Activated naive CD4-positive, alpha-beta T cell treated with anti-CD3 and anti-CD28 coated beads, Interleukin-2, amount 50 U/mL, for 24 hours (primary cell): ENCODE measurements at regions not wholly inside any gene's neighbourhood (a gene's known extent, or its start where the extent isn't known, plus 50 kb on each side); places are given as distances from the start of the nearest gene placed in this dataset.
"Not testable (repeated sequence)": the region's sequence is repeated elsewhere in the genome, so short reads cannot be mapped to it uniquely, and the experiment has no call there.

Source experiments
- H3K27ac Mint-ChIP-seq: one replicate; pipeline ENCODE4 v1.8.0; 2021; ENCODE audit warnings: mild to moderate bottlenecking, mixed read lengths
- H3K27me3 Mint-ChIP-seq: one replicate; pipeline ENCODE4 v1.8.0; 2021; ENCODE audit warnings: mixed read lengths
- H3K36me3 Mint-ChIP-seq: one replicate; pipeline ENCODE4 v1.8.0; 2021; ENCODE audit warnings: mixed read lengths
- H3K4me1 Mint-ChIP-seq: one replicate; pipeline ENCODE4 v1.8.0; 2021; ENCODE audit warnings: mixed read lengths
- H3K4me3 Mint-ChIP-seq: one replicate; pipeline ENCODE4 v1.8.0; 2021; ENCODE audit warnings: mild to moderate bottlenecking, mixed read lengths
- H3K9me3 Mint-ChIP-seq: one replicate; pipeline ENCODE4 v1.8.0; 2021; ENCODE audit warnings: mixed read lengths

- no peaks in the 10 kb centered on the region for H3K4me1 Mint-ChIP-seq
Measured at GRCh38 chr3:26260139-26260538, 362.4 kb upstream of the LRRC3B start.

GRCh38 chr3:26264708-26265107, 357.9 kb upstream of the LRRC3B start:
- Mint-ChIP-seq H3K36me3 (no peaks in the 10 kb centered on the region), H3K27ac (no peak overlapping the region)

More at GRCh38 chr3:26260139-26260538, 362.4 kb upstream of the LRRC3B start:
- H3K27me3 Mint-ChIP-seq: no peaks in the 10 kb centered on the region
- no peak overlapping the region for H3K27ac Mint-ChIP-seq
- H3K36me3 Mint-ChIP-seq: no peaks in the 10 kb centered on the region
- H3K9me3 Mint-ChIP-seq: no peaks in the 10 kb centered on the region
- no peak overlapping the region for H3K4me3 Mint-ChIP-seq

GRCh38 chr3:26271848-26272247, 350.7 kb upstream of the LRRC3B start:
- H3K9me3 Mint-ChIP-seq: peaks cover 3% of the 10 kb centered on the region
- H3K4me3 Mint-ChIP-seq: no peak overlapping the region
- H3K27me3 Mint-ChIP-seq: no peaks in the 10 kb centered on the region
- no peaks in the 10 kb centered on the region for H3K36me3 Mint-ChIP-seq
- H3K27ac Mint-ChIP-seq: no peak overlapping the region
- H3K4me1 Mint-ChIP-seq: no peaks in the 10 kb centered on the region

More at GRCh38 chr3:26264708-26265107, 357.9 kb upstream of the LRRC3B start:
- Mint-ChIP-seq H3K9me3 (no peaks in the 10 kb centered on the region), H3K4me3 (no peak overlapping the region), H3K27me3 (no peaks in the 10 kb centered on the region), H3K4me1 (no peaks in the 10 kb centered on the region)

GRCh38 chr3:26273196-26273595, 349.4 kb upstream of the LRRC3B start:
- Mint-ChIP-seq H3K4me3 (no peak overlapping the region), H3K27ac (no peak overlapping the region), H3K36me3 (no peaks in the 10 kb centered on the region), H3K9me3 (peaks cover 3% of the 10 kb centered on the region), H3K27me3 (no peaks in the 10 kb centered on the region), H3K4me1 (no peaks in the 10 kb centered on the region)

GRCh38 chr3:26279091-26279490, 343.5 kb upstream of the LRRC3B start:
- Mint-ChIP-seq H3K36me3 (no peaks in the 10 kb centered on the region), H3K27me3 (no peaks in the 10 kb centered on the region), H3K9me3 (peaks cover 27% of the 10 kb centered on the region), H3K27ac (no peak overlapping the region), H3K4me1 (no peaks in the 10 kb centered on the region), H3K4me3 (no peak overlapping the region)

GRCh38 chr3:26280517-26280916, 342.1 kb upstream of the LRRC3B start:
- Mint-ChIP-seq H3K36me3 (peaks cover 3% of the 10 kb centered on the region), H3K27me3 (no peaks in the 10 kb centered on the region), H3K9me3 (peaks cover 33% of the 10 kb centered on the region), H3K27ac (no peak overlapping the region), H3K4me3 (no peak overlapping the region), H3K4me1 (no peaks in the 10 kb centered on the region)

- no peaks in the 10 kb centered on the region for H3K27me3 Mint-ChIP-seq
- peaks cover 33% of the 10 kb centered on the region for H3K9me3 Mint-ChIP-seq
- no peak overlapping the region for H3K27ac Mint-ChIP-seq
- no peaks in the 10 kb centered on the region for H3K4me1 Mint-ChIP-seq
- peaks cover 3% of the 10 kb centered on the region for H3K36me3 Mint-ChIP-seq
- no peak overlapping the region for H3K4me3 Mint-ChIP-seq
Measured at GRCh38 chr3:26281284-26281985, 341.1 kb upstream of the LRRC3B start.

- H3K27ac Mint-ChIP-seq, H3K4me1 Mint-ChIP-seq, H3K27me3 Mint-ChIP-seq, H3K36me3 Mint-ChIP-seq, H3K4me3 Mint-ChIP-seq: not testable (repeated sequence)
- peaks cover 29% of the 10 kb centered on the region for H3K9me3 Mint-ChIP-seq
Measured at GRCh38 chr3:26284503-26284902, 338.1 kb upstream of the LRRC3B start.

- H3K4me1 Mint-ChIP-seq: no peaks in the 10 kb centered on the region
- H3K27me3 Mint-ChIP-seq: no peaks in the 10 kb centered on the region
- no peaks in the 10 kb centered on the region for H3K36me3 Mint-ChIP-seq
- no peak overlapping the region for H3K4me3 Mint-ChIP-seq
- H3K9me3 Mint-ChIP-seq: no peaks in the 10 kb centered on the region
- no peak overlapping the region for H3K27ac Mint-ChIP-seq
Measured at GRCh38 chr3:26291840-26292239, 330.7 kb upstream of the LRRC3B start.

GRCh38 chr3:26292780-26293179, 329.8 kb upstream of the LRRC3B start:
- Mint-ChIP-seq H3K4me1 (no peaks in the 10 kb centered on the region), H3K27me3 (no peaks in the 10 kb centered on the region), H3K4me3 (no peak overlapping the region), H3K27ac (no peak overlapping the region), H3K36me3 (no peaks in the 10 kb centered on the region), H3K9me3 (peaks cover 5% of the 10 kb centered on the region)

- no peaks in the 10 kb centered on the region for H3K27me3 Mint-ChIP-seq
- H3K36me3 Mint-ChIP-seq: no peaks in the 10 kb centered on the region
- no peak overlapping the region for H3K27ac Mint-ChIP-seq
- H3K4me1 Mint-ChIP-seq: no peaks in the 10 kb centered on the region
- H3K9me3 Mint-ChIP-seq: peaks cover 10% of the 10 kb centered on the region
- H3K4me3 Mint-ChIP-seq: no peak overlapping the region
Measured at GRCh38 chr3:26293329-26293844, 329.2 kb upstream of the LRRC3B start.

GRCh38 chr3:26307192-26307591, 315.4 kb upstream of the LRRC3B start:
- no peaks in the 10 kb centered on the region for H3K36me3 Mint-ChIP-seq
- peaks cover 25% of the 10 kb centered on the region for H3K9me3 Mint-ChIP-seq
- H3K27me3 Mint-ChIP-seq: no peaks in the 10 kb centered on the region
- no peak overlapping the region for H3K4me3 Mint-ChIP-seq
- no peaks in the 10 kb centered on the region for H3K4me1 Mint-ChIP-seq
- no peak overlapping the region for H3K27ac Mint-ChIP-seq

- Mint-ChIP-seq H3K36me3 (no peaks in the 10 kb centered on the region), H3K4me1 (no peaks in the 10 kb centered on the region), H3K27me3 (no peaks in the 10 kb centered on the region), H3K27ac (no peak overlapping the region), H3K9me3 (peaks cover 29% of the 10 kb centered on the region), H3K4me3 (no peak overlapping the region)
Measured at GRCh38 chr3:26307787-26308186, 314.8 kb upstream of the LRRC3B start.

- Mint-ChIP-seq H3K9me3 (peaks cover 22% of the 10 kb centered on the region), H3K36me3 (no peaks in the 10 kb centered on the region), H3K4me3 (no peak overlapping the region)
Measured at GRCh38 chr3:26308454-26308853, 314.1 kb upstream of the LRRC3B start.

GRCh38 chr3:26309536-26309935, 313.0 kb upstream of the LRRC3B start:
- H3K36me3 Mint-ChIP-seq, H3K27me3 Mint-ChIP-seq, H3K4me1 Mint-ChIP-seq, H3K27ac Mint-ChIP-seq, H3K4me3 Mint-ChIP-seq: not testable (repeated sequence)
- H3K9me3 Mint-ChIP-seq: peaks cover 21% of the 10 kb centered on the region

More at GRCh38 chr3:26308454-26308853, 314.1 kb upstream of the LRRC3B start:
- H3K4me1 Mint-ChIP-seq: no peaks in the 10 kb centered on the region
- H3K27ac Mint-ChIP-seq: no peak overlapping the region
- no peaks in the 10 kb centered on the region for H3K27me3 Mint-ChIP-seq

- peaks cover 21% of the 10 kb centered on the region for H3K9me3 Mint-ChIP-seq
- H3K36me3 Mint-ChIP-seq: no peaks in the 10 kb centered on the region
- no peak overlapping the region for H3K4me3 Mint-ChIP-seq
- H3K27ac Mint-ChIP-seq: no peak overlapping the region
- H3K4me1 Mint-ChIP-seq: no peaks in the 10 kb centered on the region
- no peaks in the 10 kb centered on the region for H3K27me3 Mint-ChIP-seq
Measured at GRCh38 chr3:26312816-26313215, 309.8 kb upstream of the LRRC3B start.

GRCh38 chr3:26316472-26316871, 306.1 kb upstream of the LRRC3B start:
- H3K4me1 Mint-ChIP-seq: no peaks in the 10 kb centered on the region

More at GRCh38 chr3:26316472-26316871, 306.1 kb upstream of the LRRC3B start:
- peaks cover 10% of the 10 kb centered on the region for H3K9me3 Mint-ChIP-seq
- no peaks in the 10 kb centered on the region for H3K36me3 Mint-ChIP-seq
- H3K27ac Mint-ChIP-seq: no peak overlapping the region
- no peaks in the 10 kb centered on the region for H3K27me3 Mint-ChIP-seq
- no peak overlapping the region for H3K4me3 Mint-ChIP-seq
